Ascending aorta (tissue), 2 donors: ENCODE measurements at regions not wholly inside any gene's neighbourhood (a gene's known extent, or its start where the extent isn't known, plus 50 kb on each side); places are given as distances from the start of the nearest gene placed in this dataset.

ENCODE experiments used
- DNase-seq, 2 donors: peaks; one replicate each; pipeline ENCODE4 v3.0.0-alpha.2; 2019; ENCODE audit warnings: low spot score in 2 of 2
- H3K27ac ChIP-seq, 2 donors: fragments of 200-600 bp; sonication (generic); one replicate each; pipeline ENCODE4 v1.5.1; 2016 to 2017; ENCODE audit warnings: mild to moderate bottlenecking in 1 of 2
- H3K27me3 ChIP-seq: fragments of 200-600 bp; sonication (generic); one replicate; pipeline ENCODE4 v1.5.1; 2017
- H3K36me3 ChIP-seq, 2 donors: fragments of 200-600 bp; sonication (generic); one replicate each; pipeline ENCODE4 v1.5.1; 2016
- H3K4me1 ChIP-seq, 2 donors: fragments of 200-600 bp; sonication (generic); one replicate each; pipeline ENCODE4 v1.5.1; 2016 to 2017; ENCODE audit warnings: mild to moderate bottlenecking in 1 of 2
- H3K4me3 ChIP-seq, 2 donors: fragments of 200-600 bp; sonication (generic); one replicate each; pipeline ENCODE4 v1.5.1; 2016 to 2017; ENCODE audit warnings: mild to moderate bottlenecking in 1 of 2
- H3K9me3 ChIP-seq, 2 donors: fragments of 200-600 bp; sonication (generic); one replicate each; pipeline ENCODE4 v1.5.1; 2016
- intact Hi-C: fragments of 100-400 bp; cut with DNase I; formaldehyde crosslinking; loops from one replicate; pipeline ENCODE4 v1.15.1; 2023
- TF ChIP-seq, protein P1 (sequence below), 3 experiments: fragments of 200-600 bp in 2 of 3; fragments of 450-650 bp in 1 of 3; sonication (generic) in 2 of 3; IDR thresholded peaks; one replicate each; pipeline ENCODE4 v1.5.1; 2016 to 2019; ENCODE audit warnings: antibody characterized with exemption in 3 of 3, mild to moderate bottlenecking in 1 of 3, moderate library complexity in 1 of 3

- H3K27me3 ChIP-seq = peaks cover 6% of the 10 kb centered on the region
- no peaks in the 10 kb centered on the region for H3K36me3 ChIP-seq
- intact Hi-C loops = no loop called here
- no peaks in the 10 kb centered on the region for H3K9me3 ChIP-seq
- TF ChIP-seq, protein P1, sequence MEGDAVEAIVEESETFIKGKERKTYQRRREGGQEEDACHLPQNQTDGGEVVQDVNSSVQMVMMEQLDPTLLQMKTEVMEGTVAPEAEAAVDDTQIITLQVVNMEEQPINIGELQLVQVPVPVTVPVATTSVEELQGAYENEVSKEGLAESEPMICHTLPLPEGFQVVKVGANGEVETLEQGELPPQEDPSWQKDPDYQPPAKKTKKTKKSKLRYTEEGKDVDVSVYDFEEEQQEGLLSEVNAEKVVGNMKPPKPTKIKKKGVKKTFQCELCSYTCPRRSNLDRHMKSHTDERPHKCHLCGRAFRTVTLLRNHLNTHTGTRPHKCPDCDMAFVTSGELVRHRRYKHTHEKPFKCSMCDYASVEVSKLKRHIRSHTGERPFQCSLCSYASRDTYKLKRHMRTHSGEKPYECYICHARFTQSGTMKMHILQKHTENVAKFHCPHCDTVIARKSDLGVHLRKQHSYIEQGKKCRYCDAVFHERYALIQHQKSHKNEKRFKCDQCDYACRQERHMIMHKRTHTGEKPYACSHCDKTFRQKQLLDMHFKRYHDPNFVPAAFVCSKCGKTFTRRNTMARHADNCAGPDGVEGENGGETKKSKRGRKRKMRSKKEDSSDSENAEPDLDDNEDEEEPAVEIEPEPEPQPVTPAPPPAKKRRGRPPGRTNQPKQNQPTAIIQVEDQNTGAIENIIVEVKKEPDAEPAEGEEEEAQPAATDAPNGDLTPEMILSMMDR (IDR thresholded peaks at IDR 0.05) = no peak
- H3K27ac ChIP-seq = no peak overlapping the region
- no peak for DNase-seq
- no peak overlapping the region for H3K4me3 ChIP-seq
- no peaks in the 10 kb centered on the region for H3K4me1 ChIP-seq
Observed at GRCh38 chr17:56675876-56676660, 82.6 kb downstream of the NOG start.

DNA sequence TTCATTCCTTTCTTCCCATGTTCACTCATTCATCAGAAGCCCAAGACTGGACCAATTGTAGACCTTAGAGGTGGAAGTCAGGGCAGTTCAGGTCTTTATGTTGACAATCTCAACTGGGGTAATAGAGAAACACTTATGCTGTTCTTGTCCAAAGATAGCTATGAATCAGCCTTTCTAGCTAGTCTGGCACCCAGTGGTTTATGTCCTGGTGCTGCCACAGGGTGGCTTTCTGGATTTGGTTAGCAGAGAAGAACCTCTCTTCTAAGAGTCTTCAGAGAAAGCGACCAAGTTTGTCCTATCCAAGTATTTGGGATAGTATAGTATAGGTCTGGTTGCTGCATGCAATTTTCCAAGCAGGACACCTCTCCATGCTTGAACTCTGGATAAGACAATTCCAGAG lies 83.3 kb downstream of the NOG start:
- H3K36me3 ChIP-seq = no peaks in the 10 kb centered on the region
- intact Hi-C loops = no loop called here
- no peak overlapping the region for H3K27ac ChIP-seq
- H3K27me3 ChIP-seq = peaks cover 6% of the 10 kb centered on the region
- TF ChIP-seq, protein P1 (IDR thresholded peaks at IDR 0.05) = no peak
- H3K9me3 ChIP-seq = no peaks in the 10 kb centered on the region
- H3K4me3 ChIP-seq = no peak overlapping the region
- no peaks in the 10 kb centered on the region for H3K4me1 ChIP-seq
- no peak for DNase-seq

GRCh38 chr17:56678249-56679114 lies 85.0 kb downstream of the NOG start:
- Histone ChIP-seq H3K36me3 (no peaks in the 10 kb centered on the region), H3K4me1 (no peaks in the 10 kb centered on the region), H3K4me3 (peak overlapping the region; percentile 12 to 52), H3K27me3 (peaks cover 6% of the 10 kb centered on the region), H3K9me3 (no peaks in the 10 kb centered on the region), H3K27ac (no peak overlapping the region)
- no peak for DNase-seq
- TF ChIP-seq, protein P1 (IDR thresholded peaks at IDR 0.05) = no peak
- intact Hi-C loops = loop anchor here (2.0 kb wide), 1 partner anchor 86 kb away; the partner anchor contains the start of gene NOG

DNA sequence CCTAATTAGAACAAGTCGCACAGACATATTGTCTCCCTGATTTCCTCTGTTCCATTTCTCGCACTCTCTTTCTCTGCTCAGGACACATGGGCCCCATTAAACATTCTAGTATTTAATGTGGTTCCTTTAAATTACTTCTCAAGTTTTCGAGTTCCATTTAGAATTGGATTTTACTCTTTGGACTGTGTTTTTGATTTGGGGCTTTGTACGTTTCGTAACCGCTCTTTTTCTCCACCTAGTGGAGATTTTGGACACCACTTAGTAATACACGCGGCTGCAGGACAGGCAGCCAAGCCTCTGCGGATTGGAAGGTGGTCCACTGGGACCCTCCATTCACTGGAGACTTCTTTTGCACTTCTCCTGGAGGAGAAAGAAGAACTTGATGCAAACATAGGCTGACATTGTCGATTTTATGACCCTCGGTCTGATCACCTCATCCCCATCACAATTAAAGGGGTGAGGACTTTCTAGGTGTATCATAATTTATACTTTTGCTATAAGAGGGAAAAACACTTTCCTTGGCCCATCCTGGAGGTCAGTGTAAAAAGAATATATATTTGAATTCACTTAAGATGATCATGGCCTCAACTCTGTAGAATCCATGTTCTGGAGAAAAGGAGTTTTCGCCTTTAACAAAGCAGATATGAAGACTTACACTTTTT lies 85.7 kb downstream of the NOG start:
- peak overlapping the region; percentile 12 to 52 for H3K4me3 ChIP-seq

More for the DNA sequence above, 85.7 kb downstream of the NOG start:
- no peaks in the 10 kb centered on the region for H3K4me1 ChIP-seq
- no peak for DNase-seq
- no peak overlapping the region for H3K27ac ChIP-seq
- H3K36me3 ChIP-seq = no peaks in the 10 kb centered on the region
- intact Hi-C loops = loop anchor here (2.0 kb wide), 1 partner anchor 86 kb away; the partner anchor contains the start of gene NOG
- H3K9me3 ChIP-seq = no peaks in the 10 kb centered on the region
- peaks cover 6% of the 10 kb centered on the region for H3K27me3 ChIP-seq
- TF ChIP-seq, protein P1 (IDR thresholded peaks at IDR 0.05) = peak in 2 of 3 experiments; percentile 26 to 58
